ENCODE measurements at regions not wholly inside any gene's neighbourhood (a gene's known extent, or its start where the extent isn't known, plus 50 kb on each side); places are given as distances from the start of the nearest gene placed in this dataset.

GRCh38 chr5:6868171-6868570 is 154.9 kb downstream of the TENT4A start:
- TF ChIP-seq YY1 (IDR thresholded peaks at IDR 0.05; ENCODE audit: insufficient read depth, insufficient read length) = no peak
- TF ChIP-seq ZNF274 (IDR thresholded peaks at IDR 0.05; ENCODE audit: low read depth, low read length) = no peak
- TF ChIP-seq SUZ12 (IDR thresholded peaks at IDR 0.05; ENCODE audit: extremely low read depth, insufficient read depth, insufficient read length) = no peak
